HG03521 (cell line): ENCODE measurements at regions not wholly inside any gene's neighbourhood (a gene's known extent, or its start where the extent isn't known, plus 50 kb on each side); places are given as distances from the start of the nearest gene placed in this dataset.
"Not testable (repeated sequence)": the region's sequence is repeated elsewhere in the genome, so short reads cannot be mapped to it uniquely, and the experiment has no call there.

Experiments used
- ATAC-seq: cut with Tn5 transposase; IDR thresholded peaks from one replicate; pipeline ENCODE4 v1.9.1; 2021; ENCODE audit warnings: mild to moderate bottlenecking, moderate library complexity; ENCODE audit not compliant: unreplicated experiment

DNA sequence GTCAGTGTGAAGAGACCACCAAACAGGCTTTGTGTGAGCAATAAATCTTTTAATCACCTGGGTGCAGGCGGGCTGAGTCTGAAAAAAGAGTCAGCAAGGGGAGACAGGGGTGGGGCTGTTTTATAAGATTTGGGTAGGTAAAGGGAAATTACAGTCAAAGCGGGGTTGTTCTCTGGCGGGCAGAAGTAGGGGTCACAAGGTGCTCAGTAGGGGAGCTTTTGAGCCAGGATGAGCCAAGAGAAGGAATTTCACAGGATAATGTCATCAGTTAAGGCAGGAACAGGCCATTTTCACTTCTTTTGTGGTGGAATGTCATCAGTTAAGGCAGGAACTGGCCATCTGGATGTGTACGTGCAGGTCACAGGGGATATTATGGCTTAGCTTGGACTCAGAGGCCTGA, 372.6 kb upstream of the MEX3C start:
- ATAC-seq: not testable (repeated sequence)

DNA sequence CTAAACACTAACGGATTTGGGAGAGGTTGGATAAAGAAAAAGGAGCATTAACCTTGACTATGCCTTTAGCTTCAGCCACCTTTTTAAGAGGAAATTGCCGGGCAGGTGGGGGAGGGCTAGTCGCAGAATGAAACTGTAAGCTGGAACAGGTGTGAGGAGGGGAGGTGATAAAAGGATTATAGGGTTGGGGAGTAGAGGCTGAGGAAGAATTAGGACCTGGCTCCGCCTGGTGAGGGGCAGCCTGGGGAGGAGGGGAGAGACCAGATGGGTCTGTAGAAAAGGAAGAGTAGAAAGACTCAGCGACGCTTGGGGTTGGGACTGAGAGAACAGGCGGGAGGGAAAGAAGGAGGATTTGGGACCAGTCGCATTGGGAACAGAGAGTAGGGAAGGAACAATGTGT, 376.4 kb upstream of the MEX3C start:
- ATAC-seq: not testable (repeated sequence)

DNA sequence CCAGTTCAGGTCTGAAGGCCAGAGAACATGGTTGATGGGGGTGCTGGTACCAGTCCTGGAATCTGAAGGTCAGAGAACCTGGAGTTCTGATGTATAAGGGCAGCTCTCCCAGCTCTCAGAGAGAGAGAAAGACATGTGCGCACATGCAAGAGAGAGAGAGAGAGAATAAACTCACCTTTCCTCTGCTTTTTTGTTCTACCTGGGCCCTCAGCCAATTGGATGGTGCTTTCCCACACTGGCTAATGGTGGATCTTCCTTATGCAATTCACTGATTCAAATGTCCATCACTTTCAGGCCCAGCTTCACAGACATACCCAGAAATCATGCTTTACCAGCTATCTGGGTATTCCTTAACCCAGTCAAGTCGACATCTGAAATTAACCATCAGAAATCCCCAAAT, 377.7 kb upstream of the MEX3C start:
- no peak for ATAC-seq

DNA sequence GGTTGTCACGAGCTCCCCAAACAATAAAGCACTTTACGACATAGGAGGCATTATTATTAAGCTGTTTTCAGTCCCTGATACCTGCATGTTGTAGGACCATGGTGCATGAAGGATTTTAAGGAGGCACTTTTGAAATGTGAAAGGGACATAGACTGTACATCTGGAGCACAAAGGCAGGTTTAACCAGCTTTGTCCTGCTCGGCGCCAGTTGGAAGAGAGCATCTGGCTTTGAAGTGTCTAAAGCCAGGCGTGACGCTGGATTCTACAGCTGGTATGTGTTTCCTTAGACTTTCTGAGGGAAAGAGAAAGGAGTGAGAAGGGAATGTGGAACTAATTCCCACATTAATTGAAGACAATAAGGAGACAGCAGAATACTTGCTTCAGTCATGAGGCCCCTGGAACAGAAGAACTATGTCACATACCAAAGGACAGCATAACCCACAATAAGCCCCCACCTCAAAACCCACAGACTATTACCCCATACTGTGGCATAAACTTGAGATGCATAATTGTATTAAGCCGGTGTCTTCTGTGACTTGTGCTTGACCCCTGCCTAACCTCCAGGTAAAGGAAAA, 381.0 kb upstream of the MEX3C start:
- ATAC-seq: no peak

DNA sequence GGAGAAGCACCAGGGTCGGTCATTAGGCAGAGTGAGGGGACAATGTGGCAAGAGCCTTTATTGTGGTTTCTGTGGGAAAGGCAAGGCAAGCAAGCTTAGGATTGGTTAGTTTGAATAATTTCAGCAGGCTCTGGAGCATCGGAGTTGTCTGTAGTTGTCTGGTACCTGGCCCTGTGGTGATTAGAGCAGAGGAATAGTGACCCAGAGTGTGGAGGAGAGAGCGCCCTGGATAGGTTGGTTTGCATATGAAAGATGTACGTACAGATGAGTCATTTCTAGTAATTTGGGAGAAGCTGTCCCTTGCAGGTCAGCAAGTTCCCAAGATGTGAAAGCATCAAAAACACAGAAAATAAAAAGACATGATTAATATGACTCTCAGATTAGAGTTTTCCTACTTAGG, 383.1 kb upstream of the MEX3C start:
- ATAC-seq: no peak

DNA sequence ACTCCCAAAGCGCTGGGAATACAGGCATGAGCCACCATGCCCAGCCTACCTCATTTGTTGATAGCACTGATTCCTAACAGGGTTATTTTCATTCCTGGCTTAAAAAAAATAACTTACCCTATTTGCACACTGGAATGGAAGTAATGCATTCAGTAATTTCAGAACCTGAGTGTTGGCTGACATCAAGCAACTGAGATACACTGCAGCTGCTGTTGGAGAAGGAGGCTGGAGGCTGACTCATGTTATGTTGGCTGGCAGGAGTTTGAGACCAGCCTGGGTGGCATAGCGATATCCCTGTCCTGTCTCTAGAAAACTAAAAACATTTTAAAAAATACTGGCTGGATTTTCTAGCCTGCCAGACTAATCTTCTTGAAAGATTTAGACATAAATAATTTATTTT, 385.1 kb upstream of the MEX3C start:
- ATAC-seq: no peak

DNA sequence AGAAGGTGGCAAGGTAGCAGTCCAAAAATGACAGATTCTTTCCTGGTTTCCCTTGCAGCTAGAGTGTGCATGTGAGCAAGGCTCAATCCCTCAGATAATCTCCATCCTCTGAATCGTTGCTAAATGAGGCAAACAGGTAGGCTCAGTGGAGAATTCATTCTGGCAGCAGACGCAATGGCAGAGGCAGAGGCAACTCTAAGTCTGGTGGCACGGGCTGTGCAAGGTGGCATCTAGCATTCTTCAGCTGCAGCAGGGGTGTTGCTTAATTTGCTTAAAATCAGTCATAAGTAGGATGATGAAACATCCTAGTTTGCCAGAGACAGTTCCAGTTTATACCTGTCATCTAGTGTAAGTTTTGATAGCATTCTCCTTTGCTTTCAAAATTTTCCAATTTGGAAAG, 391.1 kb upstream of the MEX3C start:
- ATAC-seq: no peak

DNA sequence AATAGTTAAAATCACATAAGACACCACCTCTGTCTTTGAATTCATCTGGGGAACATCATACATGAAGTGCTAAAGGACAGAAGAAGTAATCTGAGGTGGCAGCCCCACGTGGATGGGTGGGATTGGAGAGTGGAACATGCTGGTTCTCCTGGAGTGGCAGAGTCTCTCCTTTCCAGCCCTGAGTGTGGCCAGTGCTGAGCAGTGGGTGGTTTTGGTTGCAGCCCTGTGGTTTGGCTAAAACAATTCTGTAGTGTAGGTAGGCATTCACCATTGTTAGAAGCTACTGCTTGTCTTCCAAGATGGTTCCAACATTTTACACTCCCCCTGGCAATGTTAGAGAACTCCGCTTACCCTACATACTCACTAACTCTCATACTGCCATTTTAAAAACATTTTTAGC, 396.4 kb upstream of the MEX3C start:
- ATAC-seq: no peak

DNA sequence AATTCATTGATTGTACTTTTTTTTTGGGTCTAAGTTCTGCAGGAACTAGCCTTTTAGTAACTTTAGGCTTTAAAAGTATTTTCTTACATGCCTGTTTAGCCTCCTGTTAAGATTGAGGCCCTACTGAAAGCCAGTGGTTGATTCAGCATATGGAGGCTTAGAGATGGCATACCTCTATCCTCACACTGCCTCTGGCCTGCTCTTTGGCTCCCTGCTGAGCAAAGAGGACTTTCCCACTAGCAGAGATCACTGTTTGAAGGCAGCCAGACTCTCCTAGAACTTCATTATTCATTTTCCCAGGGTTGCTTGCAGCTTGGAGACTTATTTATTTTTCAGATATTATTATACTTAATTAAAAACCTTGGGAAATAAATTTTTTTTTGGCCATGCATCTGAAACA, 405.6 kb upstream of the MEX3C start:
- no peak for ATAC-seq

DNA sequence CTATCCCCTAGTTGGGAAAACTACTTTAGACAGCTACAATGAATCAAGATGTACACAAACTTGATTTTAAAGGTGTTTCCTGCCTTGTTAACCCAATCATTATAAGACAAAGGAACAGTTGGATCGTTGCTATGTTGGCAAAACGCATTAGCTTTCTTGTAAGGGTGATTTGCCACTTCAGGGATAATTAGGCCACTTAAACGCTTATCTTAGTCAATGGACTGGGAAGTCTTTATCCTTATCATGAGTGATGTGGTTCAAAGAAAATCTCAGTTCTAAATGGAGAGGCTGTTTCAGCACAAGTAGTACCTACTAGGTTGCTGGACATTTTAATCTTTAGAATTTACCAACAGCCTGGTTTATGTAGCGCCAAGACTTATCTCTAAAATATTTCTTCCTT, 406.1 kb upstream of the MEX3C start:
- no peak for ATAC-seq

DNA sequence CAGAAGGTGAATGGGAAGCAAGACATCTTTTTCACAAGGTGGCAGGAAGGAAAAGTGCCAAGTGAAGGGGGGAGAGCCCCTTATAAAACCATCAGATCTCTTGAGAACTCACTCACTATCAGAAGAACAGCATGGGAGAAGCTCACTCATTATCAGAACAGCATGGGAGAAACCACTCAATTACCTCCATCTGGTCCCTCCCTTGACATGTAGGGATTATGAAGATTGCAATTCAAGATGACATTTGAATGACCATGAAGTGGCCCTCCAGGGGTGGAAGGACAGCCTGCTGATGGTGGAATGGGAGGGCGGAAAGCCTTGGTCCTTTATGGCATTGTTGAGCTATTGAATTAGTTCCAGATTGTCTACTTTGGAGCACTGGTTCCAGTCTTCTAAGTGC, 413.0 kb upstream of the MEX3C start:
- ATAC-seq: no peak

DNA sequence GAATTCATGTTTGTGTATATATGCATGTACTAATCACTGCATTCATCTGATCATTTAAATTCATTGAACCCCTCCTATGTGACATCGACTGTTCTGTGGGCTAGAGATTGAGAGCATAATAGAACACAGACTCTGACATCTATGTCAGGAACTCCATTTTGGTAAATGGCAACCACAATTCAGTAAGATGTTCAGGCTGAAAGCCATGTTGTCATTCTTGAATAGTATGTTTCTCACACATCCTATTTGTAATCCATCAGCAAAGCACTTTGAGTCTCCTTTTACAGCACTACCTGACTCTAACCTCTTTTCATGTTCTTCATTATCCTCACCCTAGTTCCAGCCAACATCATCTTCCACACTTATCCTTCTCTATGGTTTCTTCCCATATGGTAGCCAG, 413.8 kb upstream of the MEX3C start:
- ATAC-seq: no peak

DNA sequence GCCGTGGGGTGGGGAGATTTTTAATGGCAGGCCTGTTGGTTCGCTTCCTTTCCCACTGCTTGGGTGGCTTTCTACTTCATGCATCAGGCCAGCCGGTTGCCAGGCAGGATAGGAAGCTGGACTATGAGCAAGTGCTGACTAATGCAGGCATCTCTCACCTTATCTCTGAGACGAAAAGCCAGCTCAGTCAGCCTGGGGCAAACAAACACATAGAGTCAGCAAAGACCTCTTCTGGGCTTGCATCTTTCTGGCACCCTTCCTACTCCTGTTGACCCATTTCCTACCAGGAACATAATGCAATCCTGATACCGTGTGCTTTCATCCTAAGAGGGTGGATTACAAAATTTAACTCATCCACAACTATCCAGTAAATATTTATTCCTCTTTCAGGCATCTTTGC, 416.6 kb upstream of the MEX3C start:
- no peak for ATAC-seq

DNA sequence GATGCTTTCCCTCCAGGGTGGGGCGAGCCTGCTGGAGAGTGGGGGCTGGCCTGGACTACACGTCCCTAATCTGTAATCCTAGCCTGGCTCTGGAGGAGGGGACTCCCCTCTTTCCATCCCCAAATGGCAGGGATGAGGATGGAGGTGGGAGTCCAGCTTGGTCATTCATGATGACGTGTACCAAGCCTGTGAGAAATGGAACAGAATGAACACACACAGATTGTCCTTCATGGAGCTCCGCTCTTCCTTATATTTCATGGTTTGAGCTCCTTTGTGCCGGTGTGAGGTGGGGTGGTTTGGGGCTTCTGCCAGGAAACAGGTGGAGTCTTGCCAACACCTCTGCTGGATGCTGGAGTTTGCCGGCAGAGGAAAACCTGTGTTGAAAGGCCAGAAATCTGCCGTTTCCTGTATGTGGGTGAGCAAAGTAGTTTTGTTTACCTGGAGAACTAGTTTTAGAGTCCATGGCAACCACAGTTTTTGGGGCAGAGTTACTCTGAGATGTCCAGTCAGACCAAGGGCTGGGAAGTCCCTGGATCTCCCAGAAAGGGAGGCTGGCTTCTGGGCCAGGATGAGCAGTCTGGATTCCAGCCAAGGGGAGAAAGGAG, 417.6 kb upstream of the MEX3C start:
- ATAC-seq: no peak

DNA sequence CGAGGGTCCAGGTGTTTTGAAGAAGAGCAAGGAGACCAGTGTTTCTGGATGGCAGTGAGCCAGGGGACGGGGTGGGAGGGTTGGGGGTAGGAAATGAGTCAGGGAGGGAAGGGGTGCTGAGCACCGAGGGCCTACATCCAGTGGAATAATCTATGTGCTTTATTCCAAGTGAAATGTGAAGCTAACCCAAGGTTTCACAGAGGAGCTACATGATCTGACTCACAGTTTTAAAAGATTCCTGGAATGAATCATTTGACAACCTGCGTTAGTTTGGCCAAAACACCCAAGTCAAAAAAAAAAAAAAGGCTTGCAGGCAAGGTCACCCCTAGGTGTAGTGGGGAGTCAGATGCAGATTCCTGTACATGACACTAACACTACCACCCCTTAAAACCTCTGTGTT, 419.7 kb upstream of the MEX3C start:
- no peak for ATAC-seq

DNA sequence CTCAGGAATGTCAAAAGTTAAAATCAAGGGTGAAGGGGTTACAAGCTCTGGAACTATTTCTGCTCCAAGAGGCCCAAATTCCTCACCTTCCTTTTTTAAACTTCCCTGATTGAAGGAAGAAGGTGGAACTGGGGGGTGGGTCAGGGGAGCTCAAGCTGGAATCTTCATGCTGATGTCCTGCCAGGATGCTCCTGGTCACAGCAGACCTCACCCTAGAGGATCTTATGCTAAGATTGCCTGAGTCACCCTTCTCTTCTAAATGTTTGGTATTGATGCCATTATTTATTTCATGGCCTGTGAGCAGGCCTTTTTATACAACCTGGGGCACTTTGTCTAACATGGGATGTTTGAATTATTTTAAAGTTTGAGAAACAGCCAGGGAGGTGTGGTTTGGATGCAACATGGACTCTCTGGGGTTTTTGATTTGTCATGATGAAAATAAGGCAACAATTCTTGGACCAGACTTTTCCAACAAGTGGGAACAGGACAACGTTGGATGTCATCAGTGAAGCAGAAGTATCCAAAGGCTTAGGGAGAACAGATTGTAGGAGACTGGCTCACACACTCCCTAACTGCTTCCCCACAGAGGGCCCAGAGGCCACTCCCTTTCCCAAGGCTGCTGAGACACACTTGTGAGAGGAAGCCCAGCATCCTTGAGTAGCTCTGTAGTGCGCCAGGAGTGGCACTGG, 420.2 kb upstream of the MEX3C start:
- ATAC-seq: no peak

DNA sequence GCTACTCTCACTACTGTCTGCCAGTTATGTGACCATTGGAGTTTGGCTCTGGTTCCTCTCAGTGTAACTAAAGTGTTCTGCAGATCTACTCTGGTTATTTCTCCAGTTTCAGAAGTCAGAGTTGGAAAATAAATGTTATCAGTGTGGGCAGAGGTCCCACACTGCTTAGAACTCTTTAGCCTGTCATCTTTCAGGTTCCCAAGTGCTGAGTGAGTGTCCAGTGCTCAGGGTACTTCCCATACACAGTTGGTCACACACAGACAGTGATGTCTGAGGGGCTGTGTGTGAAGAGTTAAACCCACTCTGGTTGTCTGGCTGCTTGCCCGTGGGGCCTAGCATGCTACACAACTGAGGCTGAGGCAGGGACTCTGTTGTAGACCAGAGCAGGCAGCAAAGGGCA, 421.8 kb upstream of the MEX3C start:
- ATAC-seq: no peak

DNA sequence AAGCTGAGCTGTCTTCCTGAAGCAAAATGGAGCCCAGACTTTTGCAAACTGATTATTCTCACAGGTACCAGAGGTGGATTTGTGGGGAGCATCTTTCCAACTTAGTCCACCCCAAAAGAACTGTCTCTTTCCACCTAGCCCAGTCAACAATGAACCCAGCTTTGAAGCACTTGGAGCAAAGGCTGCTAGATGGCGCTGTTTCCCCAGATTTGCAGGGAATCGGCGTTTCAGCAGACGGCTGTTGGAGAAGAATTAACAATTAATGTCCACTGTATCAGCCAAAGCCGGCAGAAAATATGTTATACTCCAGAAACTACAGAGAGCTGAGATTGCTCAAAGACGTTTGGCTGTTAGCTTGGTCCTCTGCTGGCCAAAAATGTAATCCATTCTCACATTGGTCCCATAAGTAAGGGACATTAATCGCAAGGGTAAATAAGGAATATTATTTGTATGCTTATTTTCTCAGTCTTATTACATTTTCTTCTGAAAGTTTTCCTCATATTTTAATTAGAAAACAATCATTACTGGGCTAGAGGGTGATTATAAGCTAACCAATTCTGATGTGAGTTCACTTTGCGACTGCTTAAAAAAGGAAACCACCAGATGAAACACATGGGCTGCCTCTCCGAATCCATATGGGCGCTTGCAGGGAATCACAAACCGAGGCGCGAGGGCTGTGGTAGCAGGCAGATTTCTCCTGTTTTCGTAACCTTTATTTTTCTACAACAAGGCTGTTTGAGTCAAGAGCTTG, 423.8 kb upstream of the MEX3C start:
- ATAC-seq: no peak

DNA sequence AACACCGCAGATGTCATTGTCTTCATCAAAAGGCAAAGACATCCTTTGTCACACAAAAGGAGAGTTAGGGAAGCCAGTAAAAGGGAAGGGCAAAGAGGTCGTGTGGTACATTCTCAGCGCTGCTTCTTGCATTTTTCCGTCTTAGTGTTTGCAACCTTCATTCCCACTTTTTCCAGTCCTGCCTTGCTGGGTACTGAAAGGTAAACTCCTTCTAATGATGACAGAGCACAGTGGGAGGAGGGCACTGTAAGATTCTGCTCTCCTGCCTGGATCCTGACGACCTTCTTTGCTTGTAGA, 424.3 kb upstream of the MEX3C start:
- no peak for ATAC-seq

DNA sequence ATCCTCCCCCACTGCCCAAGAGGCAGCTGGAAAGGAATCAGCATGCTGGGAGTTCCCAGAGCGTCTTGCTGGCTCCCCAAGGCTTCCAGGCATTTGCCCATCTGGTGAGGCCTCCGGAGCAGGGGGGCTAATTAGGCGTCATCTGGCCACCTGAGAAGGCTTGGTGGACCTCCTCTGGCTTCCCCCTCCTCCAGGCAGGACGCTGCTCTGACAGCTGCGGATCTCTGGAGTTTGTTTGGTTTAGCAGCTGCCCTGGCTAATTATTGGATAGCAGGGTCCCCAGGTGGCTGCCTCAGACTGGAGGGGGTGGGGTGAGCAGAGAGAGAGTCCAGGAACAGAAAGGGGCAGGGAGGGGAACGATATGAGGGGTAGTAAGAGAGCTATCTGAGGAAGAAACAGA, 425.2 kb upstream of the MEX3C start:
- no peak for ATAC-seq

DNA sequence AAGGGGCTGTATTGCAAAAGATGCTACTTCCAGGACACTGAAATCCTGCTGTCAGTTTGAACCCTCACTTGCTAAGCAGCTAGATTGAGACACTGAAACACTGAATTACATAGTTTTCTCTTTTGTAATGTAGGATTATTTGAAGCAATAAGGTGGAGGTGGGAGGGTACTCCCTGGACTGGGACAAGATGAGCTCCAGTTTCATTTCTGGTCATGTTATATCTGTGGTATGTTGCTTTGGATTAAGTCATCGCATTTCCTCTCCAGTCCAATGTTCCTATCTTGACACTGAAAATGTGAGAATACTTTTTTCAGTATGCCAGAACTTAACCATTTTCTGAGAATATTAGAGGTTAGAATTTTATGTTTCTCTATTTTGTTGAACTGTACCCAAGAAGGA, 426.2 kb upstream of the MEX3C start:
- no peak for ATAC-seq

DNA sequence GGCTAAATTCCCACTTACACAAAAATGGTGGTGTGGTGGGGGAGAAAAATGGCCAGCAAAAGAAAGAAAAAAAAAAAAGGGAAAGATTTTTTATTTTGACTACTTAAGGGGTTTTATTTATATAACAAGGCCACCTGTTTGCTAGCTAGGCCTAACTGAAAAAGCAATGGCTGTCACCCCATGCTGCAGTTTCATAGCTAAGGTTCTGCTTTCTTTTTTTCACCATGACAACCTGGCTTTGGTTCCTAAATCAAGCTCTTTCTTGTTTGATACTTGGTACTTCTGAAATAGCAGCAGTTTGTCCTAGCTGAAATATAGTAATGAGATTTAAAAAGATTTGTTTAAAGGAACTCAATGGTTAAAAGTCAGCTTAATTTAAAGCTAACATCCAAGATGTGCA, 433.2 kb upstream of the MEX3C start:
- no peak for ATAC-seq
